ENCODE measurements at regions not wholly inside any gene's neighbourhood (a gene's known extent, or its start where the extent isn't known, plus 50 kb on each side); places are given as distances from the start of the nearest gene placed in this dataset.
"Not testable (repeated sequence)": the region's sequence is repeated elsewhere in the genome, so short reads cannot be mapped to it uniquely, and the experiment has no call there.

DNA sequence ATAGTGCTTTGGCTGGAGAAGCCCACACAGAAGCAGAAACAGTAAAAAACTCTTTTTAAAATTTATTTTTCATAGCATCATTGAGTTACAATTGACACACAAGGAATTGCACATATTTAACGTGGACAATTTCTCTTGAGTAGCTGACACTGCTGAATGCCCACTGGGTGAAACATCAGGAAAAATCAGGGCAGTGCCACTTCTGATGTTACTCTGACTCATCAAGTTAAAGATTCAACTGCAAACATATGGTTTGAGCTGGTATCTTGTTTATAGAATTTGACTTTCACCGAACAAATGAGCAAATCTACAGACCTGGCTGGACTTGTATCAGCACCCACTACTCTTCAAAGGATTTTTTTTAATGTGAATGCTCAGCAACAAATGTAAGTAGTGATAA lies 66.3 kb upstream of the CTSV start:
- H3K27ac Mint-ChIP-seq; H3K36me3 Mint-ChIP-seq (ENCODE audit: low read depth); H3K4me1 Mint-ChIP-seq (ENCODE audit: low read depth); H3K9me3 Mint-ChIP-seq; DNase-seq (ENCODE audit: low spot score); H3K4me3 Mint-ChIP-seq; H3K27me3 Mint-ChIP-seq (ENCODE audit: low read depth): not testable (repeated sequence)

- not testable (repeated sequence) for H3K4me3 Mint-ChIP-seq; H3K4me1 Mint-ChIP-seq (ENCODE audit: low read depth); H3K27ac Mint-ChIP-seq; H3K9me3 Mint-ChIP-seq; H3K36me3 Mint-ChIP-seq (ENCODE audit: low read depth); H3K27me3 Mint-ChIP-seq (ENCODE audit: low read depth); DNase-seq (ENCODE audit: low spot score)
Measured at GRCh38 chr9:97103613-97104383, 64.9 kb upstream of the CTSV start.

DNA sequence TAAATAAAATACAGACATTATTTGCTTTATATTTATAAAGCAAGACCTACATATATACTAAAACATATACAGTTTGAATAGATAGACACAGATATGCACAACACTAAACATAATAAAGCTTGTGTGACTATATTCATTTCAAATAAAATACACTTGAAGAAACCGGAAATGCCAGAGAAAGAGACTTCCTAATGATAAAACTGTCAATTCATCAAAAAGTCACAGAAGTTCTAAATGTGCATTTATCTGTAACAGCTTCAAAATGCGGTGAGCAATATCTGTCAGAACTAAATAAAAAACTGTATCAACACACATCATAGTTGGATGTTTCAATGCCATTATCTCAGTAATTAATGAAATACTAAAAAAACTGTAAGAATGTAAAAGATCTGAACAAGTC lies 60.6 kb upstream of the CTSV start:
- H3K4me1 Mint-ChIP-seq (ENCODE audit: low read depth); H3K27ac Mint-ChIP-seq; DNase-seq (ENCODE audit: low spot score); H3K4me3 Mint-ChIP-seq; H3K27me3 Mint-ChIP-seq (ENCODE audit: low read depth); H3K9me3 Mint-ChIP-seq; H3K36me3 Mint-ChIP-seq (ENCODE audit: low read depth): not testable (repeated sequence)

DNA sequence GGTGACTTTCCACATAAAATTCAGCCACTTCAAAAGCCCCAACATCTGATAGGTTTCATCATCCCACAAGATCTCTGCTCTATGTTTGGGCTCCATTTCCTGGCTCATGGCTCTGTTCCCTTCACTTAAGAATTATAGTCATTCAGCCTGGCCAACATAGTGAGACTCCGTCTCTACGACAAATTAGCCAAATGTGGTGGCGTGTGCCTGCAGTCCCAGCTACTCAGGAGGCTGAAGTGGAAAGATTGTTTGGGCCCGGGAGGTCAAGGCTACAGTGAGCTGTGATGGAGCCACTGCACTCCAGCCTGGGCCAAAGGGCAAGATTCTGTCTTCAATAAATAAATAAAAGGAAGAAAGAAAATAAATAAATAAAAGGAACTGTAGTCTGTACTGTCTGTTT lies 57.9 kb upstream of the CTSV start:
- H3K4me3 Mint-ChIP-seq: no peak overlapping the region
- no peaks in the 10 kb centered on the region for H3K36me3 Mint-ChIP-seq (ENCODE audit: low read depth)
- no peak for DNase-seq (ENCODE audit: low spot score)
- H3K9me3 Mint-ChIP-seq: no peaks in the 10 kb centered on the region
- H3K27ac Mint-ChIP-seq: no peak overlapping the region
- peaks cover 12% of the 10 kb centered on the region for H3K27me3 Mint-ChIP-seq (ENCODE audit: low read depth)
- no peaks in the 10 kb centered on the region for H3K4me1 Mint-ChIP-seq (ENCODE audit: low read depth)

- not testable (repeated sequence) for H3K27ac Mint-ChIP-seq; H3K36me3 Mint-ChIP-seq (ENCODE audit: low read depth); H3K4me1 Mint-ChIP-seq (ENCODE audit: low read depth); H3K4me3 Mint-ChIP-seq; H3K9me3 Mint-ChIP-seq; DNase-seq (ENCODE audit: low spot score)
- H3K27me3 Mint-ChIP-seq (ENCODE audit: low read depth): peaks cover 19% of the 10 kb centered on the region
Measured at GRCh38 chr9:97089361-97089760, 50.4 kb upstream of the CTSV start.
